ENCODE measurements at regions not wholly inside any gene's neighbourhood (a gene's known extent, or its start where the extent isn't known, plus 50 kb on each side); places are given as distances from the start of the nearest gene placed in this dataset.

DNA sequence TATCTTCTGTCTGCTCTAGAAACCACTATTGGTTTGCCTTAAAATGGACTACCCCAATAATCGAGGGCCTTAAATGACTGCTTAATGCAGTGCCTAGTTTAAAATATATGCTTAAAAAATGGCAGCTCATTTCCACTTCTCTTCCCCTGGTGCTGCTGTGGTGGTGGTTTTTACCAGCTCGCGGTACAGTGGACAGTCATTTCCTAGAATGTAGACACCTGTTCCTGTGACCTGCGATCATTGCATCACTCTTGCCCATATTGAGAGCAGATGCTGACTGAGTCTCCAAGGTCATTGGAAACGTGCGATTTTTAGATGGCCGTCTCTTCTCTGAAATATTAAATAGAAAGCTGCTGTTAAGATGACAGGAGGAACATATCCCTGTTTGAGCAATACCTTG lies 164.1 kb downstream of the UTRN start:
- Mint-ChIP-seq H3K36me3 (ENCODE audit: low read depth) (peaks cover 30% of the 10 kb centered on the region), H3K27me3 (ENCODE audit: insufficient read depth, low read depth, poor library complexity) (no peaks in the 10 kb centered on the region), H3K9me3 (no peaks in the 10 kb centered on the region), H3K27ac (no peak overlapping the region), H3K4me3 (no peak overlapping the region), H3K4me1 (no peaks in the 10 kb centered on the region)
- TF ChIP-seq NANOG (IDR thresholded peaks at IDR 0.05; ENCODE audit: borderline replicate concordance): no peak
- TF ChIP-seq, protein P1, sequence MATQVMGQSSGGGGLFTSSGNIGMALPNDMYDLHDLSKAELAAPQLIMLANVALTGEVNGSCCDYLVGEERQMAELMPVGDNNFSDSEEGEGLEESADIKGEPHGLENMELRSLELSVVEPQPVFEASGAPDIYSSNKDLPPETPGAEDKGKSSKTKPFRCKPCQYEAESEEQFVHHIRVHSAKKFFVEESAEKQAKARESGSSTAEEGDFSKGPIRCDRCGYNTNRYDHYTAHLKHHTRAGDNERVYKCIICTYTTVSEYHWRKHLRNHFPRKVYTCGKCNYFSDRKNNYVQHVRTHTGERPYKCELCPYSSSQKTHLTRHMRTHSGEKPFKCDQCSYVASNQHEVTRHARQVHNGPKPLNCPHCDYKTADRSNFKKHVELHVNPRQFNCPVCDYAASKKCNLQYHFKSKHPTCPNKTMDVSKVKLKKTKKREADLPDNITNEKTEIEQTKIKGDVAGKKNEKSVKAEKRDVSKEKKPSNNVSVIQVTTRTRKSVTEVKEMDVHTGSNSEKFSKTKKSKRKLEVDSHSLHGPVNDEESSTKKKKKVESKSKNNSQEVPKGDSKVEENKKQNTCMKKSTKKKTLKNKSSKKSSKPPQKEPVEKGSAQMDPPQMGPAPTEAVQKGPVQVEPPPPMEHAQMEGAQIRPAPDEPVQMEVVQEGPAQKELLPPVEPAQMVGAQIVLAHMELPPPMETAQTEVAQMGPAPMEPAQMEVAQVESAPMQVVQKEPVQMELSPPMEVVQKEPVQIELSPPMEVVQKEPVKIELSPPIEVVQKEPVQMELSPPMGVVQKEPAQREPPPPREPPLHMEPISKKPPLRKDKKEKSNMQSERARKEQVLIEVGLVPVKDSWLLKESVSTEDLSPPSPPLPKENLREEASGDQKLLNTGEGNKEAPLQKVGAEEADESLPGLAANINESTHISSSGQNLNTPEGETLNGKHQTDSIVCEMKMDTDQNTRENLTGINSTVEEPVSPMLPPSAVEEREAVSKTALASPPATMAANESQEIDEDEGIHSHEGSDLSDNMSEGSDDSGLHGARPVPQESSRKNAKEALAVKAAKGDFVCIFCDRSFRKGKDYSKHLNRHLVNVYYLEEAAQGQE (IDR thresholded peaks at IDR 0.05; ENCODE audit: unreplicated experiment): no peak
- no peak for TF ChIP-seq JUNB (IDR thresholded peaks at IDR 0.05; ENCODE audit: unreplicated experiment)
- TF ChIP-seq, protein P2, sequence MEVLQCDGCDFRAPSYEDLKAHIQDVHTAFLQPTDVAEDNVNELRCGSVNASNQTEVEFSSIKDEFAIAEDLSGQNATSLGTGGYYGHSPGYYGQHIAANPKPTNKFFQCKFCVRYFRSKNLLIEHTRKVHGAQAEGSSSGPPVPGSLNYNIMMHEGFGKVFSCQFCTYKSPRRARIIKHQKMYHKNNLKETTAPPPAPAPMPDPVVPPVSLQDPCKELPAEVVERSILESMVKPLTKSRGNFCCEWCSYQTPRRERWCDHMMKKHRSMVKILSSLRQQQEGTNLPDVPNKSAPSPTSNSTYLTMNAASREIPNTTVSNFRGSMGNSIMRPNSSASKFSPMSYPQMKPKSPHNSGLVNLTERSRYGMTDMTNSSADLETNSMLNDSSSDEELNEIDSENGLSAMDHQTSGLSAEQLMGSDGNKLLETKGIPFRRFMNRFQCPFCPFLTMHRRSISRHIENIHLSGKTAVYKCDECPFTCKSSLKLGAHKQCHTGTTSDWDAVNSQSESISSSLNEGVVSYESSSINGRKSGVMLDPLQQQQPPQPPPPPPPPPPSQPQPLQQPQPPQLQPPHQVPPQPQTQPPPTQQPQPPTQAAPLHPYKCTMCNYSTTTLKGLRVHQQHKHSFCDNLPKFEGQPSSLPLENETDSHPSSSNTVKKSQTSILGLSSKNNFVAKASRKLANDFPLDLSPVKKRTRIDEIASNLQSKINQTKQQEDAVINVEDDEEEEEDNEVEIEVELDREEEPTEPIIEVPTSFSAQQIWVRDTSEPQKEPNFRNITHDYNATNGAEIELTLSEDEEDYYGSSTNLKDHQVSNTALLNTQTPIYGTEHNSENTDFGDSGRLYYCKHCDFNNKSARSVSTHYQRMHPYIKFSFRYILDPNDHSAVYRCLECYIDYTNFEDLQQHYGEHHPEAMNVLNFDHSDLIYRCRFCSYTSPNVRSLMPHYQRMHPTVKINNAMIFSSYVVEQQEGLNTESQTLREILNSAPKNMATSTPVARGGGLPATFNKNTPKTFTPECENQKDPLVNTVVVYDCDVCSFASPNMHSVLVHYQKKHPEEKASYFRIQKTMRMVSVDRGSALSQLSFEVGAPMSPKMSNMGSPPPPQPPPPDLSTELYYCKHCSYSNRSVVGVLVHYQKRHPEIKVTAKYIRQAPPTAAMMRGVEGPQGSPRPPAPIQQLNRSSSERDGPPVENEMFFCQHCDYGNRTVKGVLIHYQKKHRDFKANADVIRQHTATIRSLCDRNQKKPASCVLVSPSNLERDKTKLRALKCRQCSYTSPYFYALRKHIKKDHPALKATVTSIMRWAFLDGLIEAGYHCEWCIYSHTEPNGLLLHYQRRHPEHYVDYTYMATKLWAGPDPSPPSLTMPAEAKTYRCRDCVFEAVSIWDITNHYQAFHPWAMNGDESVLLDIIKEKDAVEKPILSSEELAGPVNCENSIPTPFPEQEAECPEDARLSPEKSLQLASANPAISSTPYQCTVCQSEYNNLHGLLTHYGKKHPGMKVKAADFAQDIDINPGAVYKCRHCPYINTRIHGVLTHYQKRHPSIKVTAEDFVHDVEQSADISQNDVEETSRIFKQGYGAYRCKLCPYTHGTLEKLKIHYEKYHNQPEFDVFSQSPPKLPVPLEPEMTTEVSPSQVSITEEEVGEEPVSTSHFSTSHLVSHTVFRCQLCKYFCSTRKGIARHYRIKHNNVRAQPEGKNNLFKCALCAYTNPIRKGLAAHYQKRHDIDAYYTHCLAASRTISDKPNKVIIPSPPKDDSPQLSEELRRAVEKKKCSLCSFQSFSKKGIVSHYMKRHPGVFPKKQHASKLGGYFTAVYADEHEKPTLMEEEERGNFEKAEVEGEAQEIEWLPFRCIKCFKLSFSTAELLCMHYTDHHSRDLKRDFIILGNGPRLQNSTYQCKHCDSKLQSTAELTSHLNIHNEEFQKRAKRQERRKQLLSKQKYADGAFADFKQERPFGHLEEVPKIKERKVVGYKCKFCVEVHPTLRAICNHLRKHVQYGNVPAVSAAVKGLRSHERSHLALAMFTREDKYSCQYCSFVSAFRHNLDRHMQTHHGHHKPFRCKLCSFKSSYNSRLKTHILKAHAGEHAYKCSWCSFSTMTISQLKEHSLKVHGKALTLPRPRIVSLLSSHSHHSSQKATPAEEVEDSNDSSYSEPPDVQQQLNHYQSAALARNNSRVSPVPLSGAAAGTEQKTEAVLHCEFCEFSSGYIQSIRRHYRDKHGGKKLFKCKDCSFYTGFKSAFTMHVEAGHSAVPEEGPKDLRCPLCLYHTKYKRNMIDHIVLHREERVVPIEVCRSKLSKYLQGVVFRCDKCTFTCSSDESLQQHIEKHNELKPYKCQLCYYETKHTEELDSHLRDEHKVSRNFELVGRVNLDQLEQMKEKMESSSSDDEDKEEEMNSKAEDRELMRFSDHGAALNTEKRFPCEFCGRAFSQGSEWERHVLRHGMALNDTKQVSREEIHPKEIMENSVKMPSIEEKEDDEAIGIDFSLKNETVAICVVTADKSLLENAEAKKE (CRISPR knock-in tag; IDR thresholded peaks at IDR 0.05): no peak
- TF ChIP-seq, protein P3, sequence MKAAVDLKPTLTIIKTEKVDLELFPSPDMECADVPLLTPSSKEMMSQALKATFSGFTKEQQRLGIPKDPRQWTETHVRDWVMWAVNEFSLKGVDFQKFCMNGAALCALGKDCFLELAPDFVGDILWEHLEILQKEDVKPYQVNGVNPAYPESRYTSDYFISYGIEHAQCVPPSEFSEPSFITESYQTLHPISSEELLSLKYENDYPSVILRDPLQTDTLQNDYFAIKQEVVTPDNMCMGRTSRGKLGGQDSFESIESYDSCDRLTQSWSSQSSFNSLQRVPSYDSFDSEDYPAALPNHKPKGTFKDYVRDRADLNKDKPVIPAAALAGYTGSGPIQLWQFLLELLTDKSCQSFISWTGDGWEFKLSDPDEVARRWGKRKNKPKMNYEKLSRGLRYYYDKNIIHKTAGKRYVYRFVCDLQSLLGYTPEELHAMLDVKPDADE (IDR thresholded peaks at IDR 0.05): no peak
- TF ChIP-seq ZNF331 (CRISPR knock-in tag; IDR thresholded peaks at IDR 0.05; ENCODE audit: low read depth): no peak
- TF ChIP-seq, protein P4, sequence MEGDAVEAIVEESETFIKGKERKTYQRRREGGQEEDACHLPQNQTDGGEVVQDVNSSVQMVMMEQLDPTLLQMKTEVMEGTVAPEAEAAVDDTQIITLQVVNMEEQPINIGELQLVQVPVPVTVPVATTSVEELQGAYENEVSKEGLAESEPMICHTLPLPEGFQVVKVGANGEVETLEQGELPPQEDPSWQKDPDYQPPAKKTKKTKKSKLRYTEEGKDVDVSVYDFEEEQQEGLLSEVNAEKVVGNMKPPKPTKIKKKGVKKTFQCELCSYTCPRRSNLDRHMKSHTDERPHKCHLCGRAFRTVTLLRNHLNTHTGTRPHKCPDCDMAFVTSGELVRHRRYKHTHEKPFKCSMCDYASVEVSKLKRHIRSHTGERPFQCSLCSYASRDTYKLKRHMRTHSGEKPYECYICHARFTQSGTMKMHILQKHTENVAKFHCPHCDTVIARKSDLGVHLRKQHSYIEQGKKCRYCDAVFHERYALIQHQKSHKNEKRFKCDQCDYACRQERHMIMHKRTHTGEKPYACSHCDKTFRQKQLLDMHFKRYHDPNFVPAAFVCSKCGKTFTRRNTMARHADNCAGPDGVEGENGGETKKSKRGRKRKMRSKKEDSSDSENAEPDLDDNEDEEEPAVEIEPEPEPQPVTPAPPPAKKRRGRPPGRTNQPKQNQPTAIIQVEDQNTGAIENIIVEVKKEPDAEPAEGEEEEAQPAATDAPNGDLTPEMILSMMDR (conservative IDR thresholded peaks at IDR 0.05; ENCODE audit: low read depth in 2 of 2): no peak
- TF ChIP-seq EZH2phosphoT487 (IDR thresholded peaks at IDR 0.05; ENCODE audit: unreplicated experiment): no peak
- TF ChIP-seq ZNF114 (CRISPR knock-in tag; IDR thresholded peaks at IDR 0.05): no peak
- no peak for TF ChIP-seq STAT1 (IDR thresholded peaks at IDR 0.05; ENCODE audit: unreplicated experiment)
- TF ChIP-seq CREB1 (CRISPR knock-in tag; IDR thresholded peaks at IDR 0.05; ENCODE audit: low read depth): no peak
- H4K20me1 ChIP-seq (replicated peaks; ENCODE audit: insufficient read depth): no peaks in the 10 kb centered on the region
- H3K27ac ChIP-seq (ENCODE audit: low read depth): no peak overlapping the region
- no peaks in the 10 kb centered on the region for H3K79me2 ChIP-seq (replicated peaks; ENCODE audit: insufficient read depth)
- no peak overlapping the region for H2AFZ ChIP-seq
- no peaks in the 10 kb centered on the region for H3K9me2 ChIP-seq (ENCODE audit: insufficient read depth)
- H3F3A ChIP-seq (replicated peaks; ENCODE audit: low read depth): no peaks in the 10 kb centered on the region
- no peak for DNase-seq (ENCODE audit: low spot score)
- no peak overlapping the region for H3K4me2 ChIP-seq
- no peak for ATAC-seq
- H3K27me3 ChIP-seq (ENCODE audit: insufficient read depth): no peaks in the 10 kb centered on the region
- H3K4me3 ChIP-seq: no peak overlapping the region
- peaks cover 5% of the 10 kb centered on the region; the same call in 1 of the 2 replicates for H3K36me3 ChIP-seq (ENCODE audit: insufficient read depth)
- no peaks in the 10 kb centered on the region for H3K4me1 ChIP-seq (ENCODE audit: insufficient read depth)

All from GM23338 (cell line).